HG02981 (cell line): ENCODE measurements at regions not wholly inside any gene's neighbourhood (a gene's known extent, or its start where the extent isn't known, plus 50 kb on each side); places are given as distances from the start of the nearest gene placed in this dataset.
"Not testable (repeated sequence)": the region's sequence is repeated elsewhere in the genome, so short reads cannot be mapped to it uniquely, and the experiment has no call there.

Experiments used
- ATAC-seq: cut with Tn5 transposase; IDR thresholded peaks from one replicate; pipeline ENCODE4 v1.9.1; 2021; ENCODE audit warnings: mild to moderate bottlenecking, moderate library complexity; ENCODE audit not compliant: unreplicated experiment

GRCh38 chr13:50153876-50154275 lies 138.6 kb downstream of the KCNRG start:
- ATAC-seq = no peak

- ATAC-seq = no peak
Observed at GRCh38 chr13:50154697-50155096, 139.5 kb downstream of the KCNRG start.

- no peak for ATAC-seq
Observed at GRCh38 chr13:50156140-50156539, 140.9 kb downstream of the KCNRG start.

GRCh38 chr13:50156561-50157127 lies 141.4 kb downstream of the KCNRG start:
- ATAC-seq = no peak

GRCh38 chr13:50158385-50159165 lies 143.3 kb downstream of the KCNRG start:
- no peak for ATAC-seq

- no peak for ATAC-seq
Observed at GRCh38 chr13:50159607-50160006, 144.4 kb downstream of the KCNRG start.

- ATAC-seq = no peak
Observed at GRCh38 chr13:50161052-50161451, 145.8 kb downstream of the KCNRG start.

GRCh38 chr13:50162001-50162400 lies 146.8 kb downstream of the KCNRG start:
- no peak for ATAC-seq

- no peak for ATAC-seq
Observed at GRCh38 chr13:50162567-50162966, 147.3 kb downstream of the KCNRG start.

GRCh38 chr13:50167224-50167947 lies 152.1 kb downstream of the KCNRG start:
- no peak for ATAC-seq

GRCh38 chr13:50167967-50168366 lies 152.7 kb downstream of the KCNRG start:
- no peak for ATAC-seq

- ATAC-seq = no peak
Observed at GRCh38 chr13:50168786-50169185, 153.5 kb downstream of the KCNRG start.

- ATAC-seq = no peak
Observed at GRCh38 chr13:50170447-50171037, 155.3 kb downstream of the KCNRG start.

- ATAC-seq = no peak
Observed at GRCh38 chr13:50171590-50172282, 156.5 kb downstream of the KCNRG start.

- ATAC-seq = not testable (repeated sequence)
Observed at GRCh38 chr13:50173045-50173444, 157.8 kb downstream of the KCNRG start.

GRCh38 chr13:50174630-50175029 lies 159.4 kb downstream of the KCNRG start:
- ATAC-seq = no peak

GRCh38 chr13:50179977-50180376 lies 164.7 kb downstream of the KCNRG start:
- ATAC-seq = no peak

GRCh38 chr13:50185769-50186763 lies 170.8 kb downstream of the KCNRG start:
- not testable (repeated sequence) for ATAC-seq

- ATAC-seq = no peak
Observed at GRCh38 chr13:50187352-50188029, 172.2 kb downstream of the KCNRG start.
